Natural killer cell (primary cell): ENCODE measurements at regions not wholly inside any gene's neighbourhood (a gene's known extent, or its start where the extent isn't known, plus 50 kb on each side); places are given as distances from the start of the nearest gene placed in this dataset.

Experiments
- ATAC-seq, 3 donors: fragments of 150-1000 bp in 2 of 3; fragments of 200-7000 bp in 1 of 3; cut with Tn5 transposase; 1 replicate in 1 of 3; 2 replicates in 2 of 3; pipeline ENCODE4 v1.10.0; 2021; ENCODE audit warnings: mild to moderate bottlenecking in 2 of 3, moderate library complexity in 2 of 3
- DNase-seq, 2 donors: peaks; one replicate each; pipeline versions ENCODE4 v3.0.0 to v3.0.0-alpha.2; 2013 to 2021; ENCODE audit warnings: mixed read lengths in 1 of 2
- H3K27ac ChIP-seq: one replicate; pipeline ENCODE4 v1.5.1; 2013; ENCODE audit warnings: mild to moderate bottlenecking, low read length
- H3K27me3 ChIP-seq: one replicate; pipeline ENCODE4 v1.6.1; 2013; ENCODE audit warnings: low read length; ENCODE audit not compliant: control insufficient read depth, insufficient read depth
- H3K36me3 ChIP-seq: one replicate; pipeline ENCODE4 v1.6.1; 2013; ENCODE audit warnings: low read length; ENCODE audit not compliant: control insufficient read depth, insufficient read depth
- H3K4me1 ChIP-seq: one replicate; pipeline ENCODE4 v1.6.1; 2013; ENCODE audit warnings: low read length; ENCODE audit not compliant: control insufficient read depth, insufficient read depth
- H3K4me3 ChIP-seq: one replicate; pipeline ENCODE4 v1.5.1; 2013; ENCODE audit warnings: low read length
- H3K9me3 ChIP-seq: one replicate; pipeline ENCODE4 v1.6.1; 2013; ENCODE audit warnings: low read length; ENCODE audit not compliant: control insufficient read depth, insufficient read depth
- H3K27ac Mint-ChIP-seq, 2 donors: one replicate each; pipeline ENCODE4 v1.8.0; 2022; ENCODE audit warnings: mild to moderate bottlenecking in 2 of 2, mixed read lengths in 2 of 2, moderate library complexity in 1 of 2
- H3K27me3 Mint-ChIP-seq, 2 donors: one replicate each; pipeline ENCODE4 v1.8.0; 2022; ENCODE audit warnings: low read depth in 2 of 2, mixed read lengths in 2 of 2
- H3K36me3 Mint-ChIP-seq: one replicate; pipeline ENCODE4 v1.8.0; 2022; ENCODE audit warnings: mixed read lengths
- H3K4me1 Mint-ChIP-seq, 2 donors: one replicate each; pipeline ENCODE4 v1.8.0; 2022; ENCODE audit warnings: mixed read lengths in 2 of 2
- H3K4me3 Mint-ChIP-seq: one replicate; pipeline ENCODE4 v1.8.0; 2022; ENCODE audit warnings: mild to moderate bottlenecking, moderate library complexity, mixed read lengths
- H3K9me3 Mint-ChIP-seq, 2 donors: one replicate each; pipeline ENCODE4 v1.8.0; 2022; ENCODE audit warnings: mixed read lengths in 2 of 2
- WGBS: methylation state at CpG from one replicate; pipeline ENCODE4 v1.1.7; 2013; ENCODE audit warnings: missing lambda C conversion rate; ENCODE audit not compliant: insufficient coverage; 5-methylcytosine and 5-hydroxymethylcytosine counted together
- intact Hi-C: fragments of 100-400 bp; cut with micrococcal nuclease; formaldehyde crosslinking; loops from one replicate; pipeline ENCODE4 v1.14.2; 2022
- TF ChIP-seq, protein P1 (sequence below): fragments of 200-600 bp; IDR thresholded peaks from one replicate; pipeline ENCODE4 v1.8.0; 2022; ENCODE audit warnings: antibody characterized with exemption

- H3K4me3 Mint-ChIP-seq = no peak overlapping the region
- no peaks in the 10 kb centered on the region for H3K27me3 ChIP-seq
- ATAC-seq (no peak), DNase-seq (no peak)
- no peak overlapping the region for H3K27ac ChIP-seq
- H3K36me3 Mint-ChIP-seq = no peaks in the 10 kb centered on the region
- no peaks in the 10 kb centered on the region for H3K9me3 ChIP-seq
- no peak overlapping the region for H3K27ac Mint-ChIP-seq
- H3K36me3 ChIP-seq = no peaks in the 10 kb centered on the region
- H3K4me3 ChIP-seq = no peak overlapping the region
- H3K9me3 Mint-ChIP-seq = no peaks in the 10 kb centered on the region
- peaks cover 0 to 2% of the 10 kb centered on the region in 2 donors for H3K27me3 Mint-ChIP-seq
- no peaks in the 10 kb centered on the region for H3K4me1 Mint-ChIP-seq
- TF ChIP-seq, protein P1, sequence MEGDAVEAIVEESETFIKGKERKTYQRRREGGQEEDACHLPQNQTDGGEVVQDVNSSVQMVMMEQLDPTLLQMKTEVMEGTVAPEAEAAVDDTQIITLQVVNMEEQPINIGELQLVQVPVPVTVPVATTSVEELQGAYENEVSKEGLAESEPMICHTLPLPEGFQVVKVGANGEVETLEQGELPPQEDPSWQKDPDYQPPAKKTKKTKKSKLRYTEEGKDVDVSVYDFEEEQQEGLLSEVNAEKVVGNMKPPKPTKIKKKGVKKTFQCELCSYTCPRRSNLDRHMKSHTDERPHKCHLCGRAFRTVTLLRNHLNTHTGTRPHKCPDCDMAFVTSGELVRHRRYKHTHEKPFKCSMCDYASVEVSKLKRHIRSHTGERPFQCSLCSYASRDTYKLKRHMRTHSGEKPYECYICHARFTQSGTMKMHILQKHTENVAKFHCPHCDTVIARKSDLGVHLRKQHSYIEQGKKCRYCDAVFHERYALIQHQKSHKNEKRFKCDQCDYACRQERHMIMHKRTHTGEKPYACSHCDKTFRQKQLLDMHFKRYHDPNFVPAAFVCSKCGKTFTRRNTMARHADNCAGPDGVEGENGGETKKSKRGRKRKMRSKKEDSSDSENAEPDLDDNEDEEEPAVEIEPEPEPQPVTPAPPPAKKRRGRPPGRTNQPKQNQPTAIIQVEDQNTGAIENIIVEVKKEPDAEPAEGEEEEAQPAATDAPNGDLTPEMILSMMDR = no peak
- WGBS = 85% methylated on average over 2 of the region's 3 CpGs
- no peaks in the 10 kb centered on the region for H3K4me1 ChIP-seq
- intact Hi-C loops = no loop called here
Observed at GRCh38 chr7:31419505-31420055, 79.1 kb upstream of the NEUROD6 start.

GRCh38 chr7:31420948-31421347 lies 80.4 kb upstream of the NEUROD6 start:
- Mint-ChIP-seq H3K4me3 (no peak overlapping the region), H3K36me3 (no peaks in the 10 kb centered on the region), H3K4me1 (no peaks in the 10 kb centered on the region), H3K27ac (no peak overlapping the region), H3K9me3 (no peaks in the 10 kb centered on the region), H3K27me3 (peaks cover 0 to 6% of the 10 kb centered on the region in 2 donors)
- Histone ChIP-seq H3K27me3 (no peaks in the 10 kb centered on the region), H3K36me3 (no peaks in the 10 kb centered on the region), H3K4me1 (no peaks in the 10 kb centered on the region), H3K27ac (no peak overlapping the region), H3K9me3 (no peaks in the 10 kb centered on the region), H3K4me3 (no peak overlapping the region)
- ATAC-seq = no peak
- intact Hi-C loops = no loop called here
- TF ChIP-seq, protein P1 = no peak
- WGBS = 80% methylated on average over 1 of the region's 1 CpG
- no peak for DNase-seq

- intact Hi-C loops = no loop called here
- H3K4me1 Mint-ChIP-seq = no peaks in the 10 kb centered on the region
- Histone ChIP-seq H3K36me3 (no peaks in the 10 kb centered on the region), H3K4me1 (no peaks in the 10 kb centered on the region), H3K9me3 (no peaks in the 10 kb centered on the region), H3K27ac (no peak overlapping the region), H3K4me3 (no peak overlapping the region), H3K27me3 (no peaks in the 10 kb centered on the region)
- H3K27ac Mint-ChIP-seq = no peak overlapping the region
- no peak overlapping the region for H3K4me3 Mint-ChIP-seq
- TF ChIP-seq, protein P1 = no peak
- ATAC-seq = no peak
- peaks cover 0 to 6% of the 10 kb centered on the region in 2 donors for H3K27me3 Mint-ChIP-seq
- no peak for DNase-seq
- no peaks in the 10 kb centered on the region for H3K9me3 Mint-ChIP-seq
- WGBS = 100% methylated on average over 2 of the region's 2 CpGs
- H3K36me3 Mint-ChIP-seq = no peaks in the 10 kb centered on the region
Observed at GRCh38 chr7:31421607-31422006, 81.1 kb upstream of the NEUROD6 start.

DNA sequence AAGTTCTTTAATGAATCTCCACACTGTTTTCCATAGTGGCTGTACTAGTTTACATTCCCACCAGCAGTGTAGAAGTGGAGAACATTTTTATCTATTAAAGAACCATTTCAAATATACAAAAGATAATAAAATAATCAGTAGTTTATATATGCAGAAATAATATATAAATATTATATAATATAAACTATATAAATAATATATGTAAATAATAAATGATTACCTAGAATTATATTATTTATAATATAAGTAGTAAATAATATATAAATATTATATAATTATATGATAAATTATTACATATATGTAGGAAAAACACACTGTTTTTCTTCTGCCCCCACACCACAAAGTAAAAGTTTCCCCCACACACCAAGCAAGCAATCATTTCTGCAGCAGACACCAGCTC lies 83.5 kb upstream of the NEUROD6 start:
- TF ChIP-seq, protein P1 = no peak
- Histone ChIP-seq H3K27me3 (no peaks in the 10 kb centered on the region), H3K36me3 (no peaks in the 10 kb centered on the region), H3K27ac (no peak overlapping the region), H3K4me3 (no peak overlapping the region), H3K4me1 (no peaks in the 10 kb centered on the region), H3K9me3 (no peaks in the 10 kb centered on the region)
- H3K27me3 Mint-ChIP-seq = peaks cover 0 to 6% of the 10 kb centered on the region in 2 donors
- intact Hi-C loops = no loop called here
- no peaks in the 10 kb centered on the region for H3K36me3 Mint-ChIP-seq
- H3K4me1 Mint-ChIP-seq = no peaks in the 10 kb centered on the region
- no peaks in the 10 kb centered on the region for H3K9me3 Mint-ChIP-seq
- ATAC-seq (no peak), DNase-seq (no peak)
- no peak overlapping the region for H3K4me3 Mint-ChIP-seq
- H3K27ac Mint-ChIP-seq = no peak overlapping the region
